ENCODE measurements at regions not wholly inside any gene's neighbourhood (a gene's known extent, or its start where the extent isn't known, plus 50 kb on each side); places are given as distances from the start of the nearest gene placed in this dataset.

GRCh38 chr2:129748653-129749052 lies 230.8 kb upstream of the RAB6C start:
- no TSS peak for BruUV-seq (replicated peaks)
- Histone ChIP-seq H3K27ac (ENCODE audit: extremely low read length, insufficient read depth, low read length) (no peak overlapping the region), H3K4me3 (replicated peaks in 1 of 3; ENCODE audit: insufficient read depth in 1 of 3, low read depth in 2 of 3, low read length in 3 of 3) (no peak overlapping the region), H3K9ac (ENCODE audit: insufficient read depth, low read depth, low read length) (no peak overlapping the region), H3K4me2 (ENCODE audit: low read depth, low read length) (no peak overlapping the region), H3K9me3 (ENCODE audit: low read length) (no peaks in the 10 kb centered on the region), H4K20me1 (ENCODE audit: insufficient read depth, low read length) (no peaks in the 10 kb centered on the region; the same call in 1 of the 2 replicates), H3K79me2 (ENCODE audit: insufficient read depth, low read length) (no peaks in the 10 kb centered on the region), H3K4me1 (ENCODE audit: insufficient read depth, low read length) (no peaks in the 10 kb centered on the region), H3K36me3 (replicated peaks in 1 of 2; ENCODE audit: control insufficient read depth in 1 of 2, insufficient read depth in 2 of 2, low read length in 2 of 2) (no peaks in the 10 kb centered on the region), H3K27me3 (ENCODE audit: control insufficient read depth in 1 of 2, insufficient read depth in 2 of 2, low read length in 2 of 2) (peaks cover 0 to 27% of the 10 kb centered on the region in 2 experiments; a peak in 2 of 5 replicates), H2AFZ (ENCODE audit: low read length) (no peak overlapping the region)
- POLR2A ChIA-PET, result no interaction called here
- in situ Hi-C loops (cut with HindIII; ENCODE audit: extremely low pct_ligation_motif_present, low pct_unique_long_range_greater_than_20kb) (no loop called here), intact Hi-C loops (cut with micrococcal nuclease; ENCODE audit: unreplicated experiment) (no loop called here)
- FAIRE-seq (no peak), ATAC-seq (peak; percentile 87), DNase-seq (ENCODE audit: low spot score) (peak; percentile 21)
- 10% methylated on average over 6 of the region's 6 CpGs for WGBS (ENCODE audit: low lambda C conversion rate)
- TF ChIP-seq SMC3 (IDR thresholded peaks at IDR 0.05; ENCODE audit: low read length), result no peak
- peak; percentile 26 for TF ChIP-seq XRCC5 (optimal IDR thresholded peaks at IDR 0.05; ENCODE audit: low read length)
- TF ChIP-seq IRF1 (CRISPR knock-in tag; IDR thresholded peaks at IDR 0.05; ENCODE audit: low read depth), result no peak
- TF ChIP-seq ZBTB7A (CRISPR knock-in tag; IDR thresholded peaks at IDR 0.05), result no peak
- TF ChIP-seq ZNF788 (CRISPR knock-in tag; IDR thresholded peaks at IDR 0.05; ENCODE audit: borderline replicate concordance), result no peak
- no peak for TF ChIP-seq SRSF1 (optimal IDR thresholded peaks at IDR 0.05; ENCODE audit: low read depth, low read length)
- TF ChIP-seq KAT2B (IDR thresholded peaks at IDR 0.05; ENCODE audit: borderline replicate concordance, low read depth, low read length), result 0 out of 2 replicates have a peak, but pooled peaks have one; percentile 8
- TF ChIP-seq ZNF549 (CRISPR knock-in tag; IDR thresholded peaks at IDR 0.05), result no peak
- no peak for TF ChIP-seq ZNF740 (CRISPR knock-in tag; IDR thresholded peaks at IDR 0.05)
- no peak for TF ChIP-seq ZNF567 (CRISPR knock-in tag; IDR thresholded peaks at IDR 0.05; ENCODE audit: borderline replicate concordance)
- peak; percentile 70 for TF ChIP-seq CTCF (CRISPR knock-in tag; IDR thresholded peaks at IDR 0.05)
- no peak for TF ChIP-seq CREM (IDR thresholded peaks at IDR 0.05)
- TF ChIP-seq CREM (CRISPR knock-in tag; IDR thresholded peaks at IDR 0.05), result no peak
- TF ChIP-seq STAG1 (CRISPR knock-in tag; IDR thresholded peaks at IDR 0.05), result peak; percentile 66
- CTCF ChIA-PET (ENCODE audit: low intra/inter-chr PET ratio, low total read pairs), result no interaction called here
